ENCODE measurements at regions not wholly inside any gene's neighbourhood (a gene's known extent, or its start where the extent isn't known, plus 50 kb on each side); places are given as distances from the start of the nearest gene placed in this dataset.

GRCh38 chr13:74625541-74625940 is 491.3 kb upstream of the KLF12 start:
- no peak overlapping the region for H3K27ac ChIP-seq
- no peak for TF ChIP-seq CTCF (conservative IDR thresholded peaks at IDR 0.05)

GRCh38 chr13:74623761-74624160 is 489.6 kb upstream of the KLF12 start:
- H3K27ac ChIP-seq, result no peak overlapping the region
- TF ChIP-seq CTCF (conservative IDR thresholded peaks at IDR 0.05), result no peak

- no peak overlapping the region for H3K27ac ChIP-seq
- TF ChIP-seq CTCF (conservative IDR thresholded peaks at IDR 0.05), result no peak
These were observed 488.1 kb upstream of the KLF12 start for GRCh38 chr13:74622284-74622683.

- TF ChIP-seq CTCF (conservative IDR thresholded peaks at IDR 0.05), result no peak
These were observed 486.5 kb upstream of the KLF12 start for GRCh38 chr13:74620711-74621110.

GRCh38 chr13:74620308-74620707 is 486.1 kb upstream of the KLF12 start:
- no peak for TF ChIP-seq CTCF (conservative IDR thresholded peaks at IDR 0.05)
- H3K27ac ChIP-seq, result no peak overlapping the region

More at GRCh38 chr13:74620711-74621110, 486.5 kb upstream of the KLF12 start:
- H3K27ac ChIP-seq, result no peak overlapping the region

GRCh38 chr13:74597526-74597925 is 463.3 kb upstream of the KLF12 start:
- no peak for TF ChIP-seq CTCF (conservative IDR thresholded peaks at IDR 0.05)
- no peak overlapping the region for H3K27ac ChIP-seq

DNA sequence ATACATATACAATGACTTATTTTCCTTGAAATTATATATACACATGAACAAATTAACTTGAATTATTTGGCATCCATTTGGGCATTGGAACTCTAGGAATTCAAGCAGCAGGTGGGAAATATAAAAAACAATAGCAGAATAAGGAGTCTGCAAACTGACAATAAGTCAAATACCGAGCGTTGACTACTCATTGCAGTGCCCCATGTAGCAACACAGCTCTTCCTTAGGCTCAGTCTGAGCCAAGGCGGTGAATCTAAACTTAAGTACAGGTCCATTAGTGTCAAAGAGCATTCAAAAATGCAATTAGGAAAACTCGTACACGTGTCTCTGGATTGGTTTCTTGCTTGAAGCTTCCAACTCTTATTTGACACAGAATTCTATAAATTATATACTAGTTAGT is 462.5 kb upstream of the KLF12 start:
- TF ChIP-seq CTCF (conservative IDR thresholded peaks at IDR 0.05), result no peak

DNA sequence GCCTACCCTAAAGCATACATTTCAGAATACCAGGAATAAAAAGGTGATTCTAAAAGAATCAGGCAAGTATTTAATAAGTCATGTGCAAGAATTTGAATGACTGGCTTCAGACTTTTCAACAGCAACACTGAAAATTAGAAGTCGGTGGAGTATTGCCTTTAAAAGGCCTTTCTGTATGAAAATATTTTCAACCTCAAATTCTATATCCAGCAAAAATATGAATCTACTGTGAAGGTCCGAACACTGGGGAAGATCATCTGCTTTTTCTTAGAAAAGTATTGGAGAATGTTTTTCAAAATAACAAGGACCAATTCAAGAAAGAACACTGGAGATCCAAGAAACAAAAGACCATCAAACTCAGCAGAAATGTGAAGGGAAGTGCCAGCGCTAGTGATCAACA is 459.5 kb upstream of the KLF12 start:
- TF ChIP-seq CTCF (conservative IDR thresholded peaks at IDR 0.05), result no peak
- no peak overlapping the region for H3K27ac ChIP-seq

More for the DNA sequence above, 462.5 kb upstream of the KLF12 start:
- H3K27ac ChIP-seq, result no peak overlapping the region
